Mesenteric fat pad (tissue), 1 donor: ENCODE measurements at regions not wholly inside any gene's neighbourhood (a gene's known extent, or its start where the extent isn't known, plus 50 kb on each side); places are given as distances from the start of the nearest gene placed in this dataset.
A peak's percentile ranks its signal among the peaks of the same experiment; 100 is the strongest.
"Not testable (repeated sequence)": the region's sequence is repeated elsewhere in the genome, so short reads cannot be mapped to it uniquely, and the experiment has no call there.

ENCODE experiments used
- DNase-seq: peaks from one replicate; pipeline ENCODE4 v3.0.0-alpha.2; 2020; ENCODE audit warnings: low spot score
- donor health status: DM: yes; HTN: yes; CAD: no.

DNA sequence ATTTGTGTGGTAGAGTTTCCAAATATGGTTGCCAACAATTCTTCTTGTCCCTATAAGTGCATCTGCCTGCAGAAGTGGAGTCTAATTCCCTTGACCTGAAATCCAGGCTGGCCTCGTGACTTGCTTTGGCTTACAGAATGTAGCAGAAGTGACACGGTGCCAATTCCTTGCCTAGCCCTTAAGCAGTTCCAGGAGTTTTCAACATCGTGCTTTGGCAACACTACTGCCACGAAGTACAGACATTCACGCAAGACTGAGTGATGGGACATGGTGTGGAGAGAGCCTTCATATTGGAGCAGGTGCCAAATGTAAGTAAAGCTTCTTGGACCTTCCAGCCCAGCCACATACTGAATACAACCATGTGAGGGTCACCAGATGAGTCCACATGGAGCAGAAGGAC lies 92.9 kb upstream of the NEK6 start:
- no peak for DNase-seq

DNA sequence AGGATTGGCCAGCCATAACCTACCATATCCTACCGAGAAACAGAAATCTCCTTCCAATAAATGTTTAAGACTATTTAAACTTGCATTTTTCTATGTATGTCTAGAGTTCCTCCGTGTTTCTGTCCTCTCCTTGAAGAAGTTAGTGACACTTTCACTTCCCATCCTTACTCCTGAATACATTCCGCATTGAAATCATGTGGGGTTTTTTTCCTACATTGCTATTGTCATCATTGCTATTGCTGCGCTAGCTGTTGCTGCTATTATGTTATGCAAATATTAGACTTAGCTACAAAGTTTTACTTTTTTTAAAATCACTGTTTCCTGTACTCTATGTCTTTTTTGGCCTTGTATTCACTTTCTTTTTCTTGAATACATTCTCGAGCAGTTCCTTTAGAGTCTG lies 83.3 kb upstream of the NEK6 start:
- DNase-seq: no peak

DNA sequence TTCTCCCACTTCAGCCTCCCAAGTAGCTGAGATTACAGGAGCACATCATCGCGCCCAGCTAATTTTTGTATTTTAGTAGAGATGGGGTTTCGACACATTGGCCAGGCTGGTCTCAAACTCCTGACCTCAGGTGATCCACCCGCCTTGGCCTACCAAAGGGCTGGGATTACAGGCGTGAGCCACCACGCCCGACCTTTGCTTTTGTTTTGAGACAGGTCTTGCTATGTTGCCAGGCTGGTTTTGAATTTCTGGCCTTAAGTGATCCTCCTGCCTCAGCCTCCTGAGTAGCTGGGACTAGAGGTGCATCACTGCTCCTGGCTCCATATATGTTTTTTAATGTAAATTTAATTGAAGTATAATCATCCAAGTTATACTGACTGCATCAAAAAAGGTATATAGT lies 80.2 kb upstream of the NEK6 start:
- not testable (repeated sequence) for DNase-seq

DNA sequence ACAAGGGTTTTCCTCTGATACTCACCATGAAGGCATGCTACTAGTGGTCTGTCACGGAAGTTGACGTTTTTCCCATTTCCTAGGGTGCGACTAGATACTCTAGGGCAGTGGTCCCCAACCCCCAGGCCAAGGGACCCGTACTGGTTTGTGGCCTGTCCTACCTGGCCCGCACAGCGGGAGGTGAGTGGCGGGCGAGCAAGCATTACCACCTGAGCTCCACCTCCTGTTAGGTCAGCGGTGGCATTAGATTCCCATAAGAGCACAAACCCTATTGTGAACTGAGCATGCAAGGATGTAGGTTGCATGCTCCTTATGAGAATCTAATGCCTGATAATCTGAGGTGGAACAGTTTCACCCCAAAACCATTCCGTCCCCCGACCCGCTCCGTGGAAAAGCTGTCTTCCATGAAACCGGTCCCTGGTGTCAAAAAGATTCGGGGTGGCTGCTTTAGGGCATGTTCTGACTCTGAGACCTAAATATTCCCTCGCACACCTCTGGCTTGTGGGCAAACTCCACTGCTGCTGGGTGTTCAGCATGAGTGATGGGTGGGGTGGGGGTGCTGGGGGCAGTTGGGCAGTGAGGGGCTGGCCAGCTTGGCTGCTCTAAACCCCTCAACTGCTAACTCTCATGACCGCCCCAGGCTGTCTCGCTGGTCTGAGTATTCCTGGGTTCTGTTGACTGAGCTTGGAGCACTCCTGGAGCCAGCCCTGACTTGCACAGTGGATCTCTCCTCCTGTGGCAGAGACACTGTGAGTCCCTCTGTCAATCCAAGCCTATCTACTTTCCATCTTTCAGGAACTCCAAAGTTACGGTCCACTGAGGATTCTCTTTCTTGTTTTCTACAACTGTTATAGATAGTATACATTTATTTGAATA lies 78.3 kb upstream of the NEK6 start:
- DNase-seq: no peak

DNA sequence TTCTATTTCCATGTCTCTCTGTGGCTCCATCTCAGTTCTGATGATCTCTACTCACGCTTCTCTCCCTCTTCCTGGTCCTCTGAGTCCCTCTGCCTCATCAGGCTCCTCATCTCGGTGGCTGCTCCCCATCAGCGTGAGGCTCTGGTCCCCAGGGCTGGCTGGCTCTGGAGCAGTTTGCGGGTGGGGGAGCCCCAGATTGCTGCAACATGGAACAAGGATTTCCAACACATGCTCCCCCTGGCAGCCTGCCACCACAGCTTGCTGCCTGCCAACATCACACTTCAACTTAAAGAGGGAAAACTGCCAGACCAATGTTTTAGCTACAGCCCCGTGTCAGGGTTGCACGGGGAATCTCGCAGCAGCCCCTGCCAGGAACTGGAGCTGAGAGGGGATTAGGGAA lies 77.2 kb upstream of the NEK6 start:
- DNase-seq: no peak

DNA sequence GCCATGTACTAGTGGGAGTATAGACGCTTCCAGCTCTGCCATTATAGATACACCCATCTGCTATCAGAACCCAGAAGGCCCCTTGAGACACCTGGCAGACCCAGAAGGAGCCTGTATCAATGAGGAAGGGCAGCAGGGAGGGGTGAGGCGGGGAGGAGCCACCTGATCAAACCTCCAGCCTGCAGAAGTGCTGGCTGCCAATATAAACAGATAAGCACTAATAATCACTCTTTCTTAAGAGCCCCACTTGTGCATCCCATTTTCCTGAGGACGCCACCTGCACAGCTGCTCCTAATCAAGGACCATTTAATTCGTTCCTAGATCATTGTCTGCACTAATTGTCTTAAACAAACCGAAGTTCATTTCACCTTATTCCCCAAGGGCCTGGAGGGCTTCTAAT lies 75.0 kb upstream of the NEK6 start:
- no peak for DNase-seq

DNA sequence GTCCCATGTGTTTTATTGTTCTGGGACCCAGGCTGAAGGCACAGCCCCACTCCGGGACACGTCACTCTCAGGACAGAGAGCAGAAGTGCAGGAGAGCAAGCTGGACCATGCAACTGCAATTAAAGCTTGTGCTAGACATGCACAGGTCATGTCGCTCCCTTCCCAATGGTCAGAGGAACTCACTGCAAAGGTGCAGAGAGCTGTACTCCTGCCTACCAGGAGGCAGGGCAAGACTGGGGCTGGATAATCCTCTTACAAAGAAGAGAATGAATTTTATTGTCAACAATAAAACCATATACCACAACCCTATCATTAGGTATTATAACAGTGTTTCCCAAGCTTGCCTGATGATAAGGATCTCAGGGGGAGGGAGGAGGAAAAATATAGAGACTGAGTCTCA lies 74.0 kb upstream of the NEK6 start:
- no peak for DNase-seq

DNA sequence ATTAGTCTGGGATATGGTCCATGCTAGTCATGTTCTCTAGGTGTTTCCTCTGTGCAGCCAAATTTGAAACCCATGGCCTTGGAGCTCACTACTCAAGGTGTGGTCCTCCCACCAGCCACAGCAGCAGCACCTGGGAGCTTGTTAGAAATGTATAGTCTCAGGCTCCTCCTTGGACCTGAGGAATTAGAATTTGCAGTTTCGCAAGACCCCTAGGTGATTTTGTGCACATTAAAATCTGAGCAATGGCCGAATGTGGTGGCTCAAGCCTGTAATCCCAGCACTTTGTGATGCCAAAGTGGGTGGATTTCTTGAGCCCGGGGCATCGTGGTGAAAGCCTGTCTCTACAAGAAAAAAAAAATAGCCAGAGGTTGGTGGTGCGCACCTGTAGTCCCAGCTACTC lies 72.3 kb upstream of the NEK6 start:
- no peak for DNase-seq

DNA sequence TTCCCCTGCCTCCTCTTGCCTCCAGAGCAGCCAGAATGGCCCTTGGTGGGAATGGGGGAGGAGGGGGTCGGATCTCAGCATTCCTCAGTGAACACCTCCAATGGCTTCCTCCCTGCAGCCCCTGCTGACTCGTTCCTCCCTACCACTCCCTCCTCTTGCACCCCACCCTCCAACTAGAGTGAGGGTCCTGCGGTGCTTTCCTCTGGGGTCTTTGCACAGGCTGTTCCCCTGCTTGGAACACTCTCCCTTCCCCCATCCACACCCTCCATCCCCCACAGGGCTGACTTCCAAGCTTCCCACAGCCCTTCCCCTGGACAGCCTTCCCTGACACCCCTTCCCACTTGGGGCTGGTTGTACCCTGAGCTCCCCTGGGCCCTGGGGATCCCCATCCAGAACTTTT lies 70.4 kb upstream of the NEK6 start:
- DNase-seq: no peak

DNA sequence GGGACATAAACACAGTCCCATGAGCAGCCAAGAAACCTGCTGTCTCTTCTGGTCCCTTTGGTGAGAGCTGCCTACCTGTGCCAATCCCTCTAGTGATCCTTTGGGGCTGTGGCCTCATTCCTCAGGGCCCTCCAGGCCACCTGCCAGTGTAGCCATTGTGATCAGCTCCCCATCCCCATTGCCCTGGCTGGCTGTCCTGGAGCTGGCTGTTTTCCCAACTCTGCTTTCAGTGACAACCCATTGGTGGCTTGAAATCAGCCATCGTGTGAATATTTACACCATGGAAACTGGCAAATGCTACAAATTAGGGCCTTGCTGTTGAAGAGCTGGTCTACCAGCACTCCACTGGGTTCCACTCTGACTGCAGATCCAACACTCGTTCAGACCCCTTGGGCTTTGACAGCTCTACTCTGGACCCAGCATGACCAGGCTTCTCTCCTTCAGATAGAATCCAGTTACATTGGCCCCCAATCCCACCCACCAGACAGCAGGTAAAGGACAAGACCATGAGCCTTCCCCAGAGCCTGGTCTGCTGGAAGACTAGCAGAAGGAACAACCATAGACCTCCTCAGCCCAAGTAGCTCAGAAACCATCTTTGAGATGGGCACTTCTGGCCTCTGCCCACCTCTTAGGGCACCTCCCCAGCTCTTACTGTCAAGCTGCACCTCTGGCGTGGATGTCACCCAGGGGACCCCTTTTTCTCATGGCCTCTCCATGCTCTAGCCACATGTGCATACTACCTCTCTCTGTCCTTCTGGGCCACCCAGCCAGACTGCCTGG lies 69.2 kb upstream of the NEK6 start:
- no peak for DNase-seq

DNA sequence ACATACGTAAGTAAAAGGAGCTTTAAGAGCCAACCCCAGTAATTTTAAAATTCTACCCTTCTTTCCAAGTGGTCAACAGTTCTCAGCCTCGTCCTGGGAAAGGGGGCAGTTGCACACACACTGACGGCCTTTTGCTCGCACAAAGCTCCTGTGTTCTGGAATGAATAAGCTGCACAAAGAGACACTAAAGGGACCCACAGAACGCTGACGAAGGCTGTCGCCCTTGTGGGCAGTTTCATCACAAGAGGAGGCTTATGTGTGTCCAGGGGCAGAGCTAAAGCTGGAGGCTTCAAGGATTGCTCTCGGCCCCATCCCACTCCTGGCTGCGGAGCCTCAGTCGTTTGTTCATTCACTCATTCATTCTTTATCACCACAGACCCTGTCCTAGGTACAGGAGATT lies 67.0 kb upstream of the NEK6 start:
- DNase-seq: no peak

DNA sequence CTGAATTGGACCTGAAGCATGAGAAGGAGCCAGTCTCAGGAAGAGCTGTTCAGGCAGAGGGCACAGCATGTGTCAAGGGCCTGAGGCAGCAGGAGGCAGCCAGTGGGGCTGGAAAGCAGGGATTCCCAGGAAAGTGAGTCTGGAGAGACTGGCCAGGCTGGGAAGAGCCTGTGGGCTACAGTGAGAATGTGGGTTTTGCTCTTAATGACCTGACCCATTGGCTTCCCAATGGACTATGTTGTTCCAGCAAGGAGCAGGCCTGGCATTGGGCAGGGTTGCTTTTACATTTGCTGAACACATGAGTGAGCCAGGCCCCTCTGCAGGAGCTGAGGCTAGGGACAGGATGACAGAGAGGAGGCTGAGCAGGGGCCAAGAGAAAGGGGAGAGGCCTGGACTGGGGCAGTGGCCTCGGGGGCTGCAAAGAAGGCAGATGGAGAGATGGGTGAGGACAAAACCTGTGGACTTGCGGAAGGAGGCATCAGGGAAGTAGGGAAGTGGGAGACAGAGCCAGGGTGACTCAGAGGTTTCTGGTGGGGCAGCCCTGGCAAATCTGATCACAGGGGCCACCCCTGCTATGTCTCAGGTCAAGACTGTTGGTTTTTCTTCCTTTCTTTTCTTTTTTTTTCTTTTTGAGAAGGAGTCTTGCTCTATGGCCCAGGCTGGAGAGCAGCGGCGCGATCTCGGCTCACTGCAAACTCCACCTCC lies 65.9 kb upstream of the NEK6 start:
- DNase-seq: no peak

DNA sequence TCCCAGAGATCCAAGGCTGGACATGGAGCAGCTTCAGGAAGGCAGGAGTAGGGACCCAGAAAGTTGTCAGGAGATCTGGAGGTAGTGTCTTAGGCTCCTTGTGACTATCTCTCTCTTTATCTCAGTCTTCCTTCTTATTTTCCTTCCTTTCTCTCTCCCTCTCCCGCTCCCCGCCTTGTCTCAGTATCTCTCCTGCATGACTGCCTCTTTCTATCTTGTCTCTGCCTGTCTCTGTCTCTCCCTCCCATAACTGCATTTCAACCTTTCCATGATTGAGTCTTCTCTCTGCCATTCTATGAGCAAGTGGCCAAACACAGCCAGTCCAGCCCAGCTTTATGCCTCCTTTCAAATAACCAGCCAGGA lies 61.0 kb upstream of the NEK6 start:
- DNase-seq: peak; percentile 24

DNA sequence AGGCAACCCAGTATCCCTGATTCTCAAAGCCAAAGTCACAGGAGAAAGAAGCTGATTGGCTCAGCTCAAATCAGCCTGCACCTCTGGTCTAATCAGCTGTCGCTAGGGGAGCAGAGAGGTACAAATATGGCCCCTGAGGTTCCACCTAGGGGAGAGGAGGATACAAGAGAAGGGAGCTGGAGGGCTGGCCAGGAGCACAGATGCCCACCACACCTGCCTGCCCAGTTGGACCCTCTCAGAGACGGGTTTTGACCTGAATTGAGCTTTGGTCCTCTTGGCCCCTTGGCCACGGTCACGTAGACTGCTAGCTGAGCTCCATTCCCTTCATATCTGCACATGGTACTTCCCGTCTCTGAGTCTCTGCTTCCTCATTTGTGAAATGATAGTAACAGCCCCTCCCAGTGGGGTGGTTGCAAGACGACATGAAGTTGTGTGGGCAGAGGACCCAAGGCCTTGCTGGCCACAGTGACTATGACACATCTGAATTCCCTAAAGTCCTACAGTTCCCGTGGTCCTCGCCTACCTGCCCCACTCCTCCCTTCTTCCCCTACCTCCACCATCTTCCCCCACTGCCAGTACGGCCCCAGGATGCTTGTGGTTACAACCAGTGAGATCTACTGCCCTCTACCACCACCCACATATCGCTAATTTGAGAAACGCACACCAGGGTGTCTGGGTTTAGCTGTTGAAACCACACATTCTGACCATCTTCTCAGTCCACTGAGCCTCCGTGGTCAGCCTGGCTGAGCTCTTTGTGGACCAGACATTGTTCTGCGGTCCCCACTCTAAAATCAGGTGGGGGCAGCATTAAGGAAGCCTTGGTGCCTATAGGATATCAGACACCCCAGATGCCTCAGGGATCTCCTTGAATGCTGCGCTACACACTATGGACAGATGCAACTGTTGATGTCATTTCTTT lies 60.3 kb upstream of the NEK6 start:
- no peak for DNase-seq

DNA sequence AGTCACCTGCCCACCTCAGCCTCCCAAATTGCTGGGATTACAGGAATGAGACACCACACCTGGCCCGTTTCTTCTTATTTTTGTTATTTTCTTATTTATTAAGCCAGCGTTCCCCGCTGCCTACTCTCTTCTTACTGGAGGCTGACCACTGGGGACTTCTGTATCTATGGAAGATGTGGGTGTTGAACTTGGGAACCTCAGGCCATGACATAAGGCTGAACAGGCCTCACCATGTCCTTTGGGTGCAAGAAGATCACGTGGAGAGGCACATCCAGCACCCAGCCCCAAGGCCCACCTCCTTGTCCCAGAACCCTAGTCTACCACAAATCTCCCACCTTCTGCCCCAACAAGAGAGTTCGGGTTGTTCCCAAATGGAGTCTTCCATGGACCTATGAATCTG lies 59.4 kb upstream of the NEK6 start:
- no peak for DNase-seq

DNA sequence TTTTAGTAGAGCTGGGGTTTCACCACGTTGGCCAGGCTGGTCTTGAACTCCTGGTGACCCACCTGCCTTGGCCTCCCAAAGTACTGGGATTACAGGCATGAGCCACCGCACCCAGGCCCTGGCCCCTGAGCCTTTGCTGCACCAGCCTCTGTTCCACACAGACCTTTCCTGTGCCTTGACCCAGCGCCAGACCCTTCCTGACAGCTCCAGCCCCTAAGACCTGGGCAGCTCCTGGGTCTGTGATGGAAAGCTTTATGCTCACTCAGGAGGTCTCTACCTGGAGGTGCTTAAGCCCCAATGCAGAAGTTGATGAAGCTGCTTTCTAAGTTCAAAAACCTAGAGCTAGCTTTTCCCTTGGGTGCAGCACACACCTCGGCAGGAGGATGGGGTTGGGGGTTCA lies 58.8 kb upstream of the NEK6 start:
- no peak for DNase-seq

DNA sequence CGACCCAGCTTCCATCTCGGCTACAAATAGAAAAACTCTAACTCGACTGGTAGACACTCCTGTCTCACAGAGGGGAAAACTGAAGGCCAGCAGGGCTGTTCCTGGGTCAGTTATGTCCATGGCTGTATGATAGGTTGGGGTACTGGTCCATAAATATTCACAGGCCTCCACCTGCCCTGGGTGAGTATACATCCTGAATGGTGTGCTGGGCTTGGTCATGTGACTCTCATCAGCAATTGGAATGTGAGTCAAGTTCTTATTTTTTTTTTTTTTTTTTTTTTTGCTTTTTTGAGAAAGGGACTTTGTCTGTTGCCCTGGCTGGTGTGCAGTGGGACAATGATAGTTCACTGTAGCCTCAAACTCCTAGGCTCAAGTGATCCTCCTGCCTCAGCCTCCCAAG lies 58.3 kb upstream of the NEK6 start:
- no peak for DNase-seq

DNA sequence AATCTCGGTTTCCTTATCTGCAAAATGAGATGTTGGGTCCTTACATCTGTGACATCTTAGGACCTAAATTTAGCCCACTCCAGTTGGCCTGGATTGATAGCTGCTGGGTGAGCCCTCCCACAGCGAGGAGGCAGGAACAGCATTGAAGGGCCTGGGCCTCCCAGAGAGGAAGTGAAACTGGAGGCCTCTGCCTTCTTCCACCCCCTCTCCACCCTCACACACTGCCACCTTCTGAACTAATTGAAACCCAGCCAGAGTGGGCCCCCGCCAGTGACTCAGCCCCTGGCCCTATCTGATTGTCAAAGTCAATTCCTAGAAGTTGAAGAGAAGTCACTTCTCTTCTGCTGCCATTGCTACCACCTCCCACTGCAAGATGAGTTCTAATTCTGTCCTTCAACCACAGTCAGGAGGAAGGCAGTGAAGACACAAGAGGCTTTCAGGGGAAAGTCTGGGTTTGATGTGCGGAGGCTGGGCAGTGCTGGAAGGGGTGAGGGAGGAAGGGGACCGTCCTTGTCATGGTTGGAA lies 55.2 kb upstream of the NEK6 start:
- DNase-seq: no peak

DNA sequence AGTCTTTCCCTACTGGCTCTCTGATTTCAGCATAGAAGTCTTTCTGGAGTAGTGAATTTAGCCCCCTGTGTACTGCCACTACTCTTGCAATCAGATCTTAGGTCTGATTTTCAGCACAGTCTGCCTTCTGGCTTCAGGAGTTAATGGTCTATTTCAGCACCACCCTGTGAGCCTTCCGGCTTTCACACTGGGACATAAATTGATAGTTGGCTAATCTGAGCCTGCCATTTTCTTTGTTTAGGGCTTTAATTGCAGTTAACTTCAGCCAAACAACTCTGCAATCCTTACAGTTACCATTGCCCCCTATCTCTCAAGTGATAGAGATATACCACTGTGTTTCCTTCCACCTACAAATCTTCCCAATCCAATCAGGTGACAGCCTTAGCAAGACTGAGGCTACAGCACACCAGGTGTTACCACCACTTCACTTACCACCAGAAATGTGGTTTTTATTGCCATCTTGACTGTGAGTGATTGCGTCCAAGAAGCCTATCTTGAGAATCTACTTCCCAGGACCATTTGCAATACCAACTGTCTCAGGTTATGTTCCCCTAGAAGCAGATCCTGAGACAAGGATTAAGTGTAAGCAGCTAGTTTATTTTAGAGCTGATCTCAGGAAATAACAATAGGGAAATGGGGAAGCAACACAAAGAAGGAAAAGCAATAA lies 51.9 kb upstream of the NEK6 start:
- no peak for DNase-seq

DNA sequence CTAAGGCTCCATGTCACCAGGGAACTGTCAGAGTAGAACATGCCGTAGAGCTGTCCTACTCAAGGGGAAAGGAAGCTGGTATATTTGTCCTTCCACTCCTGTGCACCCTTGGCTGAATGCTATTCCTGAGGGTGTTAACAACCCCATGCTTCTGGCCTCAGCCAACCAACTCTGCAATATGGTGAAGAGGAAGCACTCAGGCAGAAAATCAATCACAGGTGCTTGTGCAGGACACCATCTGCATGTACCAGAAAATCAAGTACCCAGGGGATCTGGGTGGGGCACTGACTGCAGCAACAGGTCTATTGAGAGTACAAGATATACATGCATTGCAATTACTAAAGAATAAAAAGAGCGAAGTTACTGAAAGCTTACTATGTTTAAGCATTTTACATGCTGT lies 51.4 kb upstream of the NEK6 start:
- no peak for DNase-seq
